NB4 (cell line): ENCODE measurements at regions not wholly inside any gene's neighbourhood (a gene's known extent, or its start where the extent isn't known, plus 50 kb on each side); places are given as distances from the start of the nearest gene placed in this dataset.

ENCODE experiments used
- DNase-seq: peaks from one replicate; pipeline ENCODE4 v3.0.0; 2010; ENCODE audit warnings: low read depth
- H3K4me3 ChIP-seq: one replicate; pipeline ENCODE4 v1.5.1; 2011; ENCODE audit warnings: mild to moderate bottlenecking, low read depth, low read length, moderate library complexity
- MYC ChIP-seq: IDR thresholded peaks from 2 replicates; pipeline ENCODE4 v1.6.1; 2011; ENCODE audit warnings: low read depth, low read length
- POLR2A ChIP-seq: IDR thresholded peaks from 2 replicates; pipeline ENCODE4 v1.6.1; 2011; ENCODE audit warnings: mild to moderate bottlenecking; ENCODE audit not compliant: insufficient read length; ENCODE audit errors: extremely low read depth
- TF ChIP-seq, protein P1 (sequence below): IDR thresholded peaks from one replicate; pipeline ENCODE4 v1.5.1; 2012; ENCODE audit warnings: low read depth, low read length
- TF ChIP-seq, protein P2 (sequence below): IDR thresholded peaks from 2 replicates; pipeline ENCODE4 v1.6.1; 2011; ENCODE audit warnings: low read depth, low read length

- no peak overlapping the region for H3K4me3 ChIP-seq
- DNase-seq: no peak
- TF ChIP-seq MYC (no peak), POLR2A (no peak)
- TF ChIP-seq, protein P1, sequence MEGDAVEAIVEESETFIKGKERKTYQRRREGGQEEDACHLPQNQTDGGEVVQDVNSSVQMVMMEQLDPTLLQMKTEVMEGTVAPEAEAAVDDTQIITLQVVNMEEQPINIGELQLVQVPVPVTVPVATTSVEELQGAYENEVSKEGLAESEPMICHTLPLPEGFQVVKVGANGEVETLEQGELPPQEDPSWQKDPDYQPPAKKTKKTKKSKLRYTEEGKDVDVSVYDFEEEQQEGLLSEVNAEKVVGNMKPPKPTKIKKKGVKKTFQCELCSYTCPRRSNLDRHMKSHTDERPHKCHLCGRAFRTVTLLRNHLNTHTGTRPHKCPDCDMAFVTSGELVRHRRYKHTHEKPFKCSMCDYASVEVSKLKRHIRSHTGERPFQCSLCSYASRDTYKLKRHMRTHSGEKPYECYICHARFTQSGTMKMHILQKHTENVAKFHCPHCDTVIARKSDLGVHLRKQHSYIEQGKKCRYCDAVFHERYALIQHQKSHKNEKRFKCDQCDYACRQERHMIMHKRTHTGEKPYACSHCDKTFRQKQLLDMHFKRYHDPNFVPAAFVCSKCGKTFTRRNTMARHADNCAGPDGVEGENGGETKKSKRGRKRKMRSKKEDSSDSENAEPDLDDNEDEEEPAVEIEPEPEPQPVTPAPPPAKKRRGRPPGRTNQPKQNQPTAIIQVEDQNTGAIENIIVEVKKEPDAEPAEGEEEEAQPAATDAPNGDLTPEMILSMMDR: no peak
- TF ChIP-seq, protein P2, sequence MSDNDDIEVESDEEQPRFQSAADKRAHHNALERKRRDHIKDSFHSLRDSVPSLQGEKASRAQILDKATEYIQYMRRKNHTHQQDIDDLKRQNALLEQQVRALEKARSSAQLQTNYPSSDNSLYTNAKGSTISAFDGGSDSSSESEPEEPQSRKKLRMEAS: no peak
Observed at GRCh38 chr11:62035293-62035692, 67.9 kb upstream of the FTH1 start.

- DNase-seq: no peak
- TF ChIP-seq, protein P2: no peak
Observed at GRCh38 chr11:62034036-62034338, 66.6 kb upstream of the FTH1 start.

GRCh38 chr11:62033191-62034035 lies 66.0 kb upstream of the FTH1 start:
- no peak overlapping the region for H3K4me3 ChIP-seq
- peak; percentile 69 for DNase-seq
- TF ChIP-seq, protein P2: peak; percentile 66
- TF ChIP-seq MYC (peak; percentile 47), POLR2A (no peak)
- TF ChIP-seq, protein P1: no peak

More at GRCh38 chr11:62034036-62034338, 66.6 kb upstream of the FTH1 start:
- no peak overlapping the region for H3K4me3 ChIP-seq

DNA sequence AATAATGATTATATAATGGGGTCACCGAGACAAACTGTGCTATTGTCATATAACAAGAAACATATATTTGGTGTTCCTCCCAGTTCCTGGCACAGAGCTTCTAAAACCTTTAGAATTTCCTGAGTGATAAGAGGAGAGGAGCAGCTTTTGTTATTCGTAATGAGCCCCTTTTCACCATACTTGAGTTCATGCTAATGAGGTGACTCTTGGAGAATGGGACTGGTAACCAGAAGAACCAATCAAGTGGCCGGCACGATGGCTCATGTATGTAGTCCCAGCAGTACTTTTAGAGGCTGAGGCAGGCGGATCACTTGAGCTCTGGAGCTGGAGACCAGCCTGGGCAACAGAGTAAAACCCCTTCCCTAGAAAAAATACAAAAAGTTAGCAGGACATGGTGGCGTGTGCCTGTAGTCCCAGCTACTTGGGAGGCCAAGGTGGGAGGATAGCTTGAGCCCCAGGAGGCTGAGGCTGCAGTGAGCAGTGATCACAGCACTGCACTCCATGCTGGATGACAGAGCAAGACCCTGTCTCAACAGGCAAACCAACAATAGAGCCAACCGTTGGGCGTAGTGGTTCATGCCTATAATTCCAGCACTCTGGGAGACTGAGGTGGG lies 62.7 kb upstream of the FTH1 start:
- H3K4me3 ChIP-seq: no peak overlapping the region
- no peak for DNase-seq
- no peak for TF ChIP-seq MYC
- TF ChIP-seq, protein P1: no peak
- no peak for TF ChIP-seq POLR2A
- TF ChIP-seq, protein P2: no peak

DNA sequence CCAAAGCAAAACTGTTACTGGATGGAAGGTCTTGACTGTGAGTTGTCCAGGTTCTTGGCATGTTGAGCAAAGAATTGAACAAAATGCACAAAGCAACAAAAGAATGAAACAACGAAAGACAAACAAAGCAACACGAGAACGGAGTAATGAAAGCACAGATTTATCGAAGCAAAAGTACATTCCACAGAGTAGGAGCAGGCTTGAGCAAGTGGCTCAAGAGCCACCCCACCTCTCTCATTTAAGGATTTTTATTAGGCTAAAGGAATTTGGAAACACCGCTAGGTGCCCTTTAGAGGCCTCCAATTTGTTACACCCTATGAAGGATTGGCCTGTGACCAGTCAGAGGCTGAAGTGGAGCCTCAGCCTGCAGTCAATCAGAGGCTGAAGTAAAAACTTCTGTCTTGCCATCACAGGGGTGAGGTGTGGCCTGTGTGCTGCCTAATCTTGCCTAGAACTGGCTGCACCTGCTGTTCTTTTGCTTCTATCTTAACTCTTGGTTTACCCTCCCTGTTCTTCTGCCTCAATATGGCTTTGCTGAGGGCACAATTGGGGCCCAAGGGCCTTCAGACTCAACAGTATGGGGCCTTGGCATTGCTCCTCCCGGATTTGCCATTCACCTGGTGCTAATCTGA lies 59.4 kb upstream of the FTH1 start:
- TF ChIP-seq, protein P2: no peak
- no peak for TF ChIP-seq POLR2A
- TF ChIP-seq, protein P1: no peak
- no peak overlapping the region for H3K4me3 ChIP-seq
- DNase-seq: no peak
